Caco-2 (cell line): ENCODE measurements at regions not wholly inside any gene's neighbourhood (a gene's known extent, or its start where the extent isn't known, plus 50 kb on each side); places are given as distances from the start of the nearest gene placed in this dataset.
A peak's percentile ranks its signal among the peaks of the same experiment; 100 is the strongest.

Source experiments
- BruUV-seq: library from RNA; stranded (reverse); fragments of 400-500 nt; replicated peaks from 2 replicates; lab custom pipeline; 2021; lab: Mats Ljungman, UMichigan
- CTCF ChIA-PET: fragments of 300-600 bp; sonication (Branson Sonifier 250); formaldehyde crosslinking; loops from one replicate; lab custom pipeline; 2022; ENCODE audit warnings: antibody characterized with exemption; lab: Charles Lee
- POLR2A ChIA-PET: fragments of 300-600 bp; sonication (Branson Sonifier 250); formaldehyde crosslinking; loops from one replicate; lab custom pipeline; 2022; ENCODE audit warnings: antibody characterized with exemption; lab: Charles Lee
- DNase-seq, 2 experiments: peaks; one replicate each; pipeline versions ENCODE4 v3.0.0 to v3.0.0-alpha.2; 2020 to 2022
- H3K27me3 ChIP-seq: replicated peaks from 2 replicates; pipeline ENCODE4 v1.6.0; 2011; ENCODE audit warnings: low read length; ENCODE audit not compliant: control insufficient read depth, insufficient read depth
- H3K36me3 ChIP-seq: 2 replicates; pipeline ENCODE4 v1.5.1; 2011; ENCODE audit warnings: low read length; ENCODE audit not compliant: control insufficient read depth, insufficient read depth
- H3K4me1 ChIP-seq: fragments of 250-450 bp; sonication (Bioruptor Pico); 2 replicates; pipeline ENCODE4 v1.5.1; 2020; ENCODE audit warnings: mild to moderate bottlenecking
- H3K4me3 ChIP-seq: 2 replicates; pipeline ENCODE4 v1.5.1; 2011; ENCODE audit warnings: low read depth, mild to moderate bottlenecking, control low read depth, low read length
- H3K9me3 ChIP-seq: fragments of 250-450 bp; sonication (Bioruptor Pico); 2 replicates; pipeline ENCODE4 v1.5.1; 2020; ENCODE audit warnings: mild to moderate bottlenecking, moderate library complexity
- H3K27ac Mint-ChIP-seq: one replicate; pipeline ENCODE4 v1.8.0; 2022; ENCODE audit warnings: mixed read lengths; ENCODE audit not compliant: unreplicated experiment
- H3K27me3 Mint-ChIP-seq: one replicate; pipeline ENCODE4 v1.8.0; 2022; ENCODE audit warnings: mixed read lengths; ENCODE audit not compliant: insufficient read depth, unreplicated experiment
- H3K36me3 Mint-ChIP-seq: one replicate; pipeline ENCODE4 v1.8.0; 2022; ENCODE audit warnings: mild to moderate bottlenecking, mixed read lengths; ENCODE audit not compliant: insufficient read depth, unreplicated experiment
- H3K4me1 Mint-ChIP-seq: one replicate; pipeline ENCODE4 v1.8.0; 2022; ENCODE audit warnings: low read depth, mixed read lengths; ENCODE audit not compliant: unreplicated experiment
- H3K4me3 Mint-ChIP-seq: one replicate; pipeline ENCODE4 v1.8.0; 2022; ENCODE audit warnings: mild to moderate bottlenecking, moderate library complexity, mixed read lengths; ENCODE audit not compliant: unreplicated experiment
- H3K9me3 Mint-ChIP-seq: one replicate; pipeline ENCODE4 v1.8.0; 2022; ENCODE audit warnings: mixed read lengths; ENCODE audit not compliant: unreplicated experiment
- intact Hi-C: fragments of 100-400 bp; cut with micrococcal nuclease; formaldehyde crosslinking; loops from one replicate; pipeline ENCODE4 v1.10.0; 2022; ENCODE audit not compliant: unreplicated experiment
- TF ChIP-seq, protein P1 (sequence below), 2 experiments: fragments of 200-600 bp in 1 of 2; IDR thresholded peaks; 1 replicate in 1 of 2; 2 replicates in 1 of 2; pipeline versions ENCODE4 v1.5.1 to v1.8.0; 2011 to 2022; ENCODE audit warnings: antibody characterized with exemption in 1 of 2, control low read depth in 1 of 2, inconsistent platforms in 1 of 2, low read depth in 1 of 2, low read length in 1 of 2, mild to moderate bottlenecking in 1 of 2, moderate library complexity in 1 of 2; ENCODE audit not compliant: insufficient read depth in 1 of 2, severe bottlenecking in 1 of 2, unreplicated experiment in 1 of 2

DNA sequence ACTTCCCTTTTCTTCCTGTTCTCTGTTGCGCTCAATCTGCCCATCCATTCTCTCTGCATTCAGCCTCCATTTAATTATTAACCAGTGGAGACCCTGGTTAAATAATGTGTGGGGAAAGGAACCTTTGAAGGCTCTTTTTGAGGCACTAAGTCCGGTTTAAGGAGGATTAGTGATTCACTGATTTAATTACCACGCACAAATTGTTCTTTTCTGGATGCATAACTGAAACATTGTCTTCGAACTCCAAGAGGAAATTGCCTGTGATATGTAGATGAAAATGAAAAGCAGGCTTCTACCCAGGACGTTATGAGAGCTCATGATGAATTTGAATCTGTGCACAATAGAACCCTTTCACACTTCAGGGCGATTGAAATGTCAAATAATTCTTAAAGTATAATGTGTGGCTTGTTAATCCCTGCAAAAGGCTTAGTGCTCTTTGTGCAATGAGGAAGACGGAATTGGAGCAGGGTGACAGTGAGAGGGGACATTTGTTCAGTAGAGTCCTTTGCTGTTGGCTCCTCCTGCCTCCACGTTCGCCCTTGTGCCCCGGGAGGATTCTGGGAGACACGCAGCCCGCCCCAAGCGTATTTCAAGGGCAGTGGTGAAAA, 51.1 kb upstream of the ZNF236 start:
- H3K27me3 ChIP-seq, result no peaks in the 10 kb centered on the region

DNA sequence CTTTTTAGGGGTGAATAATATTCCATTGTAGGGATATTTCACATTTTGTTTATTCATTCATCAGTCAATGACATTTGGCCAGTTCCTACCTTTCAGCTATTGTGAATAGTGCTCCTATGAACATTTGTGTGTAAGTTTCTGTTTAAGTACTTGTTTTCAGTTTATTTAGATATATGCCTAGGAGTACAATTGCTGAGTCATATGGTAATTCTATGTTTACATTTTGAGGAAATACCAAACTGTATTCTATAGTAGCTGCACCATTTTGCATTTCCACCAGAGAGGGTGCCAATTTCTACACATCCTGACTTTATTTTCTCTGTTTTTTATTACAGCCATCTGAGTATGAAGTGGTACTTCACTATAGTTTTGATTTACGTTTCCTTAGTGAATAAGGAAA, 54.4 kb upstream of the ZNF236 start:
- DNase-seq, result no peak
- ChIA-PET CTCF (no interaction called here), POLR2A (no interaction called here)
- no TSS peak for BruUV-seq
- H3K27ac Mint-ChIP-seq, result no peak overlapping the region
- H3K27me3 ChIP-seq, result no peaks in the 10 kb centered on the region
- H3K27me3 Mint-ChIP-seq, result no peaks in the 10 kb centered on the region
- H3K4me1 ChIP-seq, result no peaks in the 10 kb centered on the region
- H3K36me3 ChIP-seq, result no peaks in the 10 kb centered on the region
- H3K9me3 Mint-ChIP-seq, result peaks cover 6% of the 10 kb centered on the region
- peaks cover 6% of the 10 kb centered on the region for H3K4me1 Mint-ChIP-seq
- no peaks in the 10 kb centered on the region for H3K36me3 Mint-ChIP-seq
- no peak overlapping the region for H3K4me3 ChIP-seq
- intact Hi-C loops, result no loop called here
- H3K9me3 ChIP-seq, result no peaks in the 10 kb centered on the region
- H3K4me3 Mint-ChIP-seq, result no peak overlapping the region
- TF ChIP-seq, protein P1, sequence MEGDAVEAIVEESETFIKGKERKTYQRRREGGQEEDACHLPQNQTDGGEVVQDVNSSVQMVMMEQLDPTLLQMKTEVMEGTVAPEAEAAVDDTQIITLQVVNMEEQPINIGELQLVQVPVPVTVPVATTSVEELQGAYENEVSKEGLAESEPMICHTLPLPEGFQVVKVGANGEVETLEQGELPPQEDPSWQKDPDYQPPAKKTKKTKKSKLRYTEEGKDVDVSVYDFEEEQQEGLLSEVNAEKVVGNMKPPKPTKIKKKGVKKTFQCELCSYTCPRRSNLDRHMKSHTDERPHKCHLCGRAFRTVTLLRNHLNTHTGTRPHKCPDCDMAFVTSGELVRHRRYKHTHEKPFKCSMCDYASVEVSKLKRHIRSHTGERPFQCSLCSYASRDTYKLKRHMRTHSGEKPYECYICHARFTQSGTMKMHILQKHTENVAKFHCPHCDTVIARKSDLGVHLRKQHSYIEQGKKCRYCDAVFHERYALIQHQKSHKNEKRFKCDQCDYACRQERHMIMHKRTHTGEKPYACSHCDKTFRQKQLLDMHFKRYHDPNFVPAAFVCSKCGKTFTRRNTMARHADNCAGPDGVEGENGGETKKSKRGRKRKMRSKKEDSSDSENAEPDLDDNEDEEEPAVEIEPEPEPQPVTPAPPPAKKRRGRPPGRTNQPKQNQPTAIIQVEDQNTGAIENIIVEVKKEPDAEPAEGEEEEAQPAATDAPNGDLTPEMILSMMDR (IDR thresholded peaks at IDR 0.05; ENCODE audit: insufficient read depth in 1 of 2, low read depth in 1 of 2, low read length in 1 of 2, severe bottlenecking in 1 of 2, unreplicated experiment in 1 of 2), result no peak

More for the DNA sequence above, 51.1 kb upstream of the ZNF236 start:
- CTCF ChIA-PET, result no interaction called here
- Histone ChIP-seq H3K9me3 (no peaks in the 10 kb centered on the region), H3K36me3 (no peaks in the 10 kb centered on the region), H3K4me1 (no peaks in the 10 kb centered on the region), H3K4me3 (no peak overlapping the region)
- BruUV-seq, result no TSS peak
- H3K4me3 Mint-ChIP-seq, result peak overlapping the region; percentile 46
- peaks cover 6% of the 10 kb centered on the region for H3K9me3 Mint-ChIP-seq
- H3K27me3 Mint-ChIP-seq, result no peaks in the 10 kb centered on the region
- POLR2A ChIA-PET, result no interaction called here
- no peak for DNase-seq
- H3K36me3 Mint-ChIP-seq, result no peaks in the 10 kb centered on the region
- TF ChIP-seq, protein P1 (IDR thresholded peaks at IDR 0.05; ENCODE audit: insufficient read depth in 1 of 2, low read depth in 1 of 2, low read length in 1 of 2, severe bottlenecking in 1 of 2, unreplicated experiment in 1 of 2), result no peak
- intact Hi-C loops, result no loop called here
- peak overlapping the region; percentile 39 for H3K27ac Mint-ChIP-seq
- peaks cover 6% of the 10 kb centered on the region for H3K4me1 Mint-ChIP-seq

DNA sequence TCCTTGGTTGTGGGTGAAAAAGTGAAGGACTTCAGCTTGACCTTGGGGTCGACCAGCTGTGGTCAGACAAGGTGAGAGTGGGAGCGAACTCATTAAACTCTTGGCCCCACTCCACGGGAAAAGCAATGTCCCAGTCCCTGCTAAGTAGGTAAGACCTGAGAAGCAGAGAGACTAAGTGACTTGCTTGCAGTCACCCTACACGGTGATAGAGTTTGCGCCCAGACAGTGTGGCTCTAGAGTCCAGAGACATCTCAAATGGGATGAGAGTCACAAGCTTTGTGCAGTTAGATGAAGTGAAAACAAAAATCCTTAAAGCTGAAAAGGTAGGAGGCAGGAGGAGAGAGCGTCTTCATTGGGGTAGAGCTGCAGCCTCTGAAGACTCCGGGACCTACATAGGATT, 55.9 kb upstream of the ZNF236 start:
- ChIA-PET POLR2A (no interaction called here), CTCF (no interaction called here)
- H3K4me1 ChIP-seq, result no peaks in the 10 kb centered on the region
- no peaks in the 10 kb centered on the region for H3K9me3 ChIP-seq
- no peaks in the 10 kb centered on the region for H3K27me3 Mint-ChIP-seq
- BruUV-seq, result no TSS peak
- no peak for DNase-seq
- no peak overlapping the region for H3K4me3 Mint-ChIP-seq
- peaks cover 4% of the 10 kb centered on the region for H3K9me3 Mint-ChIP-seq
- no peaks in the 10 kb centered on the region for H3K36me3 Mint-ChIP-seq
- TF ChIP-seq, protein P1 (IDR thresholded peaks at IDR 0.05; ENCODE audit: insufficient read depth in 1 of 2, low read depth in 1 of 2, low read length in 1 of 2, severe bottlenecking in 1 of 2, unreplicated experiment in 1 of 2), result no peak
- intact Hi-C loops, result no loop called here
- no peak overlapping the region for H3K4me3 ChIP-seq
- peaks cover 4% of the 10 kb centered on the region for H3K4me1 Mint-ChIP-seq
- H3K36me3 ChIP-seq, result no peaks in the 10 kb centered on the region
- no peak overlapping the region for H3K27ac Mint-ChIP-seq
- no peaks in the 10 kb centered on the region for H3K27me3 ChIP-seq
